HG03025 (cell line): ENCODE measurements at regions not wholly inside any gene's neighbourhood (a gene's known extent, or its start where the extent isn't known, plus 50 kb on each side); places are given as distances from the start of the nearest gene placed in this dataset.

Experiments used
- ATAC-seq: cut with Tn5 transposase; IDR thresholded peaks from one replicate; pipeline ENCODE4 v1.9.1; 2021; ENCODE audit warnings: mild to moderate bottlenecking, moderate library complexity; ENCODE audit not compliant: unreplicated experiment, low FRiP score

- no peak for ATAC-seq
These were observed 575.2 kb downstream of the CCDC171 start for GRCh38 chr9:16128003-16128402.

- ATAC-seq: no peak
These were observed 578.4 kb downstream of the CCDC171 start for GRCh38 chr9:16131264-16131663.

- ATAC-seq: no peak
These were observed 579.7 kb downstream of the CCDC171 start for GRCh38 chr9:16132513-16132912.

GRCh38 chr9:16133032-16133431 lies 580.2 kb downstream of the CCDC171 start:
- no peak for ATAC-seq

- peak; percentile 80 for ATAC-seq
These were observed 580.8 kb downstream of the CCDC171 start for GRCh38 chr9:16133556-16134227.

- no peak for ATAC-seq
These were observed 581.5 kb downstream of the CCDC171 start for GRCh38 chr9:16134351-16134750.

GRCh38 chr9:16135968-16136367 lies 583.1 kb downstream of the CCDC171 start:
- no peak for ATAC-seq

- ATAC-seq: no peak
These were observed 583.6 kb downstream of the CCDC171 start for GRCh38 chr9:16136451-16136850.

- no peak for ATAC-seq
These were observed 584.1 kb downstream of the CCDC171 start for GRCh38 chr9:16136961-16137360.

- ATAC-seq: no peak
These were observed 586.0 kb downstream of the CCDC171 start for GRCh38 chr9:16138561-16139491.

GRCh38 chr9:16139774-16140173 lies 586.9 kb downstream of the CCDC171 start:
- ATAC-seq: no peak

GRCh38 chr9:16143310-16143709 lies 590.5 kb downstream of the CCDC171 start:
- ATAC-seq: no peak

- no peak for ATAC-seq
These were observed 591.4 kb downstream of the CCDC171 start for GRCh38 chr9:16143947-16144890.

- ATAC-seq: no peak
These were observed 592.5 kb downstream of the CCDC171 start for GRCh38 chr9:16145196-16145950.

- no peak for ATAC-seq
These were observed 594.9 kb downstream of the CCDC171 start for GRCh38 chr9:16147726-16148125.

- no peak for ATAC-seq
These were observed 597.7 kb downstream of the CCDC171 start for GRCh38 chr9:16150501-16150900.

GRCh38 chr9:16150938-16151650 lies 598.3 kb downstream of the CCDC171 start:
- ATAC-seq: no peak

- no peak for ATAC-seq
These were observed 599.6 kb downstream of the CCDC171 start for GRCh38 chr9:16152276-16153101.
